ENCODE measurements at regions not wholly inside any gene's neighbourhood (a gene's known extent, or its start where the extent isn't known, plus 50 kb on each side); places are given as distances from the start of the nearest gene placed in this dataset.

- intact Hi-C loops (cut with DNase I): no loop called here
- no peak for ATAC-seq
- DNase-seq: no peak
- Histone ChIP-seq H3K36me3 (no peaks in the 10 kb centered on the region), H3K27ac (no peak overlapping the region), H3K4me1 (no peaks in the 10 kb centered on the region), H3K9me3 (no peaks in the 10 kb centered on the region), H3K4me3 (no peak overlapping the region), H3K27me3 (no peaks in the 10 kb centered on the region)
- TF ChIP-seq CTCF (IDR thresholded peaks at IDR 0.05) (no peak), POLR2A (IDR thresholded peaks at IDR 0.05) (no peak)
- WGBS, 4 donors: 93 to 97% (median 95%) methylated on average over 1 of the region's 1 CpG
These were observed 229.3 kb upstream of the ARPP21 start for GRCh38 chr3:35409991-35410390.

GRCh38 chr3:35413483-35413882, 225.8 kb upstream of the ARPP21 start:
- Histone ChIP-seq H3K36me3 (no peaks in the 10 kb centered on the region), H3K4me1 (no peaks in the 10 kb centered on the region), H3K4me3 (no peak overlapping the region), H3K27ac (no peak overlapping the region), H3K9me3 (no peaks in the 10 kb centered on the region), H3K27me3 (no peaks in the 10 kb centered on the region)
- no peak for TF ChIP-seq POLR2A (IDR thresholded peaks at IDR 0.05)
- no peak for TF ChIP-seq CTCF (IDR thresholded peaks at IDR 0.05)
- WGBS, 4 donors: 90 to 95% (median 93%) methylated on average over 1 of the region's 1 CpG
- ATAC-seq (no peak), DNase-seq (no peak)
- intact Hi-C loops (cut with DNase I): no loop called here

- no peak for ATAC-seq
- no peak overlapping the region for H3K27ac ChIP-seq
- no peak for DNase-seq
- no peaks in the 10 kb centered on the region for H3K27me3 ChIP-seq
- H3K36me3 ChIP-seq: no peaks in the 10 kb centered on the region
- no peak overlapping the region for H3K4me3 ChIP-seq
- no peaks in the 10 kb centered on the region for H3K4me1 ChIP-seq
- 56 to 65% (median 63%) methylated on average over 2 of the region's 2 CpGs for WGBS, 4 donors
- TF ChIP-seq POLR2A (IDR thresholded peaks at IDR 0.05) (no peak), CTCF (IDR thresholded peaks at IDR 0.05) (no peak)
- intact Hi-C loops (cut with DNase I): no loop called here
- no peaks in the 10 kb centered on the region for H3K9me3 ChIP-seq
These were observed 222.2 kb upstream of the ARPP21 start for GRCh38 chr3:35417080-35417479.

- intact Hi-C loops (cut with DNase I): no loop called here
- H3K27me3 ChIP-seq: no peaks in the 10 kb centered on the region
- no peak for DNase-seq
- no peaks in the 10 kb centered on the region for H3K36me3 ChIP-seq
- H3K9me3 ChIP-seq: no peaks in the 10 kb centered on the region
- TF ChIP-seq CTCF (IDR thresholded peaks at IDR 0.05): no peak
- TF ChIP-seq POLR2A (IDR thresholded peaks at IDR 0.05): no peak
- no peak for ATAC-seq
- no peak overlapping the region for H3K4me3 ChIP-seq
- no peaks in the 10 kb centered on the region for H3K4me1 ChIP-seq
- 82 to 100% (median 96%) methylated on average over 1 of the region's 1 CpG for WGBS, 4 donors
- no peak overlapping the region for H3K27ac ChIP-seq
These were observed 217.2 kb upstream of the ARPP21 start for GRCh38 chr3:35422101-35422500.
